Thyroid gland (tissue), 4 donors: ENCODE measurements at regions not wholly inside any gene's neighbourhood (a gene's known extent, or its start where the extent isn't known, plus 50 kb on each side); places are given as distances from the start of the nearest gene placed in this dataset.

Experiments used
- CTCF ChIP-seq, 6 experiments: fragments of 200-600 bp in 3 of 6; fragments of 450-650 bp in 3 of 6; sonication (generic) in 3 of 6; IDR thresholded peaks; one replicate each; pipeline ENCODE4 v1.5.1; 2016 to 2019; ENCODE audit warnings: antibody characterized with exemption in 6 of 6, mild to moderate bottlenecking in 2 of 6, inconsistent platforms in 1 of 6, moderate library complexity in 1 of 6
- POLR2A ChIP-seq, 2 donors: fragments of 450-650 bp; IDR thresholded peaks; one replicate each; pipeline ENCODE4 v1.6.1; 2017; ENCODE audit warnings: antibody characterized with exemption in 2 of 2, mild to moderate bottlenecking in 2 of 2, moderate library complexity in 1 of 2

- TF ChIP-seq CTCF (IDR thresholded peaks at IDR 0.05) (no peak), POLR2A (IDR thresholded peaks at IDR 0.05) (no peak)
Measured at GRCh38 chr7:32658034-32658433, 162.7 kb downstream of the AVL9 start.
